Limb (tissue), 2 donors: ENCODE measurements at regions not wholly inside any gene's neighbourhood (a gene's known extent, or its start where the extent isn't known, plus 50 kb on each side); places are given as distances from the start of the nearest gene placed in this dataset.

ENCODE experiments used
- DNase-seq, 2 donors: peaks; one replicate each; pipeline ENCODE4 v3.0.0-alpha.2; 2016; ENCODE audit errors: extremely low spot score in 2 of 2

- no peak for DNase-seq
Measured at GRCh38 chr14:82116721-82117120, 583.1 kb upstream of the SEL1L start.

- DNase-seq, result no peak
Measured at GRCh38 chr14:82122655-82123054, 589.0 kb upstream of the SEL1L start.

- DNase-seq, result no peak
Measured at GRCh38 chr14:82124511-82124910, 590.9 kb upstream of the SEL1L start.

DNA sequence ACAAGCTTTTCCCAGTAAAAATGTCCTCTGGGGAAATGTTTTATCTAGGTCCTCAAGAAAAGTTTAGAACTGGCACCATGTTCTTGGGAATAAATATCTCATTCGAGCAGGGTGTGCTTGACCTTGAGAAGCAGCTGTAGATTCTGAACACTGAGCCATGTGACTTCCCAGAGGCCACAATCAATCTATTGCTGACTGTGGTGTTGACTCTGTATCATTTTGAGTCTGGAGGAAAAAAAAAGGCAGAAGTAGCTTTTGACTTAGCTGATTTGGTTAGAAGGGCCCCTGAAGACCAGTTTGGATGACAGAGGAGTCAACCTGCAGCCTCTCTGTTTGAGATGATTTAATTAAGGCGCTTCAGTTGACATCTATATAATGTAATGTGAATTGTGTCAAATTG, 592.4 kb upstream of the SEL1L start:
- DNase-seq, result no peak

- DNase-seq, result no peak
Measured at GRCh38 chr14:82134411-82134810, 600.8 kb upstream of the SEL1L start.

DNA sequence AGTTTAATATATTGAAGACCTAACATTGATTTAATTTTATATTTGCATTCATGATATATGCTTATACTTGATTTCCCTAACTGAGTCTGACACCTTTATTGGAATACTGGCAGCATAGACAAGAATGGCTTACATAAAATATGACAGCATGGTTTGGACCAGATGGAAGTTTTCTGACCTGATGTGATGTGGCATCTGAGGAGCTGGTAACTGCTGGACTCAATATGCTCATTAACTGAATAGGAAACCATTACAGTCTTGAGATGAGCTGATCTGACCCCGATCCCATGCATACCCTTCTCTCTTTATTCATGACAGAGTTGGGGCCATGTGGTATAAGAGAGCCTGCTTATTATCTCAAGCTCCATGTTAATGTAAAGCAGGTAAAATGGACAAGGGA, 604.8 kb upstream of the SEL1L start:
- DNase-seq, result no peak

- DNase-seq, result no peak
Measured at GRCh38 chr14:82146846-82147245, 613.2 kb upstream of the SEL1L start.

- no peak for DNase-seq
Measured at GRCh38 chr14:82153689-82154088, 620.0 kb upstream of the SEL1L start.

DNA sequence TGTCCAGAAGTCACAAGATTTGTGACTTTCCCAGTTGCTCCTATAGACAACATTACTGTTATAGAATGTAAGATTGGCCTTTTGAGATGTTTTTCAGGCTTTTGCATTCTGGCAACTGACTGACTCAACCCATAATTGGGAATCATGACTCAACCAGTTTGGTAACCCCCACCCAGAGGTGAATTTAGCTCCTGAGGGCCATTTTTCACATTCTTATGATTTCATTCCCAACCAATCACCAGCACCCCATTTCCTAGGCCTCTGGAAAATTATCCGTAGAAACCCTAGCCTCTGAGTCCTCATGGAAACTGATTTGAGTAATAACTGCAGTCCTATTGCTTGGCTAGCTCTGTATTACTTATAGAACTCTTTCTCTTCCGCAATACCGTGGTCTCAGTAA, 626.0 kb upstream of the SEL1L start:
- no peak for DNase-seq

- no peak for DNase-seq
Measured at GRCh38 chr14:82180139-82180538, 646.5 kb upstream of the SEL1L start.

DNA sequence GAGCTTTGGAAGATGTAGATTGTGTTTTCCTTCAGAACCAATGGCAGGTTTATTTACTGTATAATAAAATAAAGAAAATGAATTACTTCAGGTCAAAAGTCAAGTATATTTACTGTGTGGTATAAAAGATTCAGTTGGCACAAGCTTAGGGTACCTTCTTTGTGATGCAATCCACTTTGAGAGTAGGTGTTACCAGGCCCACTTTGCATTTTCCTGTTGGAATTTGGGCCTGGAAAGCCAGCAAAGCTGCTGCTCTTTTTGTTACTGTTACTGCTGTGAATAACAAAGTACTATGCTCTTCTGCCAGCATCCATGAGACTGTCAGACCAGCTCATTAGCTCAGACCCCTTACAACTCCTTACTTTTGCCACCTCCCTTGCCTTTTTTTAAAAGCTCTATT, 649.0 kb upstream of the SEL1L start:
- no peak for DNase-seq

- no peak for DNase-seq
Measured at GRCh38 chr14:82190742-82191141, 657.1 kb upstream of the SEL1L start.

- DNase-seq, result no peak
Measured at GRCh38 chr14:82192387-82192786, 658.7 kb upstream of the SEL1L start.

DNA sequence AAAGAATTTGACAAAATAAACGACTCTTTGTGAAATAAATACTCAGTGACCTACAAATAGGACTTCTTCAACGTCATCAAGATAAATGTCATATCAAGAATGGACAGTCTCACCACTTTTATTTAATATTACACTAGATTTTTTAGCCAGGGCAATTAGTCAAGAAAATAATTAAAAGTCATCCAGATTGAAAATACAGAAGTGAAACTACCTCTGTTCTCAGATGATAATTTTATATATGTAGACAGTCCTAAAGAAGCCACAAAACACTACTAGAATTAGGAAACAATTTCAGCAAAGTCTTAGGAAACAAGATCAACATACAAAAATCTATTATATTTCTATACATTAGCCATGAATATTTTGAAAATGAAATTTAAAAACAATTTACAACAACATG, 689.6 kb upstream of the SEL1L start:
- DNase-seq, result no peak

GRCh38 chr14:82224610-82225009, 691.0 kb upstream of the SEL1L start:
- DNase-seq, result no peak

- no peak for DNase-seq
Measured at GRCh38 chr14:82230748-82231147, 697.1 kb upstream of the SEL1L start.

GRCh38 chr14:82238649-82239048, 705.0 kb upstream of the SEL1L start:
- no peak for DNase-seq

- no peak for DNase-seq
Measured at GRCh38 chr14:82239223-82239622, 705.6 kb upstream of the SEL1L start.

- no peak for DNase-seq
Measured at GRCh38 chr14:82244791-82245190, 711.1 kb upstream of the SEL1L start.

- no peak for DNase-seq
Measured at GRCh38 chr14:82251494-82251893, 717.8 kb upstream of the SEL1L start.

- DNase-seq, result no peak
Measured at GRCh38 chr14:82270286-82270685, 736.6 kb upstream of the SEL1L start.

DNA sequence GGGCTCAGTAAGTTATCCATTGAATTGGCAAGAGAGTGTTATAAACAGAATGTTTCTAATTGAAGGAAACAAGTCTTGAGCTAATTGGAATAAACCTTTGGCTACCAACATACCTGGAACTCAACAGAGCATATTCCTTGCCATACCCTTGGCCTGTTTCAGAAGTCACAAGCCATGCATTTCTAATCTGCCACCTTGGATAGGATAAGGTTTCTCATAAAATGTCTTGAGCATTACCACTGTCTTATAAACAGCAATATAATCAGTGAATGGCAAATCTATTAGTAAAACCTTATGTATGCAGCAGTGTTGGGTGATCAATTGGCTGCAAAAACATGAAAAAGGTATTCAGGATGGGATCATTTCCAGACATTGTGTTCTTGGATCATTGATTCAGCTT, 765.2 kb upstream of the SEL1L start:
- DNase-seq, result no peak

DNA sequence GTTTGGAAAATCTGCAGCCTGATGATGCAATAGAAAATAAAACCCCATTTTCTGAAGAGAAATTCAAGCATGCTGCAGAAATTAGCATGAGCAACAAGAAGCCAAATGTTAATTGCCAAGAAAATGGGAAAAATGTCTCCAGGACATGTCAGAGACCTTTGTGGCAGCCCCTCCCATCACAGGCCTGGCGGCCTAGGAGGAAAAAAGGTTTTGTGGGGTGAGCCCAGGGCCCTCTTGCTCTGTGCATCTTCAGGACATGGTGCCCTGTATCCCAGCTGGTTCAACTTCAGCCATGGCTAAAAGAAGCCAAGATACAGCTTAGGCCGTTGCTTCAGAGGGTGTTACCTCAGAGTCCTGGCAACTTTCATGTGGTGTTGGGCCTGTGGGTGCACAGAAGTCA, 775.5 kb upstream of the SEL1L start:
- DNase-seq, result no peak

DNA sequence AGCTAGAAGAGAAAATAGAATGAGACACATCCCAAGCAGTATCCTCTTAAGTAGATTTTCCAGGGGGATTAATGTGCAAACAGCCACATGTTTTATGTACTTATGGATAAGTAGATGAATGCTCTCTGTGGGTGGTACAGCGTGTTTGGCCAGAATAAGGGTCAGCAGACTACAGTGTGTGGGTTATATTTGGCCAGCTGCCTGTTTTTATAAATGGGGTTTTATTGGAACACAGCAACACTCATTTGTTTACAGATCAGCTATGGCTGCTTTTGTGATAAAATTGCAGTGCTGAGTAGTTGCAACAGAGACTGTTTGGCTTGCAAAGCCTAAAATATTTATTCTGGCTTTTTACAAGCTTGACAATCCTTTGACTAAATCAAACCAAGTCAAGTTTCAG, 780.2 kb upstream of the SEL1L start:
- no peak for DNase-seq

DNA sequence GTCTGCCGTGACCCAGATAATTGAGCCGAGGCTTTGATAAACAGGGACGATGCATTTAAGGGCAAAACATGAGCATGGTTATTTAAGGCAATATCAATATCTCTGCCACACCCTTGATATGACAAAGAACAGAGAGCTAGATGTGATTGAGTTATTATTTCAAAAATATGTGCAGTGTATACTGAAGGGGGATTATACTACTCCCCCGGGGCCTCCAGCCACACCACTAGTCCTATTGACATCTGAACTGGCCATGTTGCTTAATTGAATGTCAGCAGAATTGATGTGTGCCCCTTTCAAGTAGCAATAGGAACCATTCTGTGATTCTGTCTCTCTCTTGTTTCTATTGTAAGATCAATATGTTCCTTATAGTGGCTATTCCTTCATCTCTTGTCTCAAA, 794.8 kb upstream of the SEL1L start:
- no peak for DNase-seq
